HEK293 (cell line): ENCODE measurements at regions not wholly inside any gene's neighbourhood (a gene's known extent, or its start where the extent isn't known, plus 50 kb on each side); places are given as distances from the start of the nearest gene placed in this dataset.
A peak's percentile ranks its signal among the peaks of the same experiment; 100 is the strongest.

Source experiments
- CTCF ChIA-PET: fragments of 350-600 bp; formaldehyde crosslinking; extraction: SDS; loops from one replicate; lab custom pipeline; 2021; ENCODE audit warnings: antibody characterized with exemption; lab: Yijun Ruan, JAX
- POLR2A ChIA-PET: fragments of 300-600 bp; formaldehyde crosslinking; extraction: SDS; loops from one replicate; lab custom pipeline; 2020; ENCODE audit warnings: antibody characterized with exemption, inconsistent platforms; lab: Yijun Ruan, JAX
- H3K27ac ChIP-seq: fragments of 200-500 bp; sonication (Bioruptor generic); 2 replicates; pipeline ENCODE4 v1.5.1; 2014; ENCODE audit warnings: low read depth, low read length, control low read depth, inconsistent platforms; ENCODE audit errors: extremely low read depth
- H3K36me3 ChIP-seq, 2 experiments: fragments of 200-500 bp in 1 of 2; sonication (Bioruptor generic) in 1 of 2; 1 replicate in 1 of 2; 2 replicates in 1 of 2; pipeline ENCODE4 v1.5.1; 2014 to 2017; ENCODE audit warnings: inconsistent platforms in 2 of 2, low read length in 2 of 2; ENCODE audit not compliant: control insufficient read depth in 2 of 2, insufficient read depth in 1 of 2
- H3K4me1 ChIP-seq: fragments of 200-500 bp; sonication (Bioruptor generic); 2 replicates; pipeline ENCODE4 v1.5.1; 2014; ENCODE audit warnings: mild to moderate bottlenecking, low read length, inconsistent platforms; ENCODE audit not compliant: control insufficient read depth, insufficient read depth
- H3K4me3 ChIP-seq: 2 replicates; pipeline ENCODE4 v1.5.1; 2011; ENCODE audit warnings: low read depth, mild to moderate bottlenecking, control low read depth, low read length, moderate library complexity
- H3K9me3 ChIP-seq: fragments of 200-500 bp; sonication (Bioruptor generic); 2 replicates; pipeline ENCODE4 v1.5.1; 2014; ENCODE audit warnings: low read depth, low read length, inconsistent platforms; ENCODE audit not compliant: control insufficient read depth, insufficient read depth
- KLF16 ChIP-seq: fragments of 450-650 bp; formaldehyde crosslinking; IDR thresholded peaks from 2 replicates; pipeline ENCODE4 v1.5.1; 2017; ENCODE audit warnings: missing biosample characterization, missing genetic modification characterization
- MYNN ChIP-seq: fragments of 450-650 bp; formaldehyde crosslinking; IDR thresholded peaks from 2 replicates; pipeline ENCODE4 v1.5.1; 2016; ENCODE audit warnings: missing biosample characterization, missing genetic modification characterization, borderline replicate concordance
- TCF7L2 ChIP-seq: IDR thresholded peaks from 2 replicates; pipeline ENCODE4 v1.6.1; 2011; ENCODE audit warnings: low read depth, mild to moderate bottlenecking, inconsistent platforms, low read length, moderate library complexity, borderline replicate concordance
- YY1 ChIP-seq: fragments of 450-650 bp; formaldehyde crosslinking; IDR thresholded peaks from 2 replicates; pipeline ENCODE4 v1.5.1; 2018; ENCODE audit warnings: missing biosample characterization, missing genetic modification characterization
- ZBTB1 ChIP-seq: fragments of 450-650 bp; formaldehyde crosslinking; IDR thresholded peaks from 2 replicates; pipeline ENCODE4 v1.5.1; 2016; ENCODE audit warnings: missing biosample characterization, missing genetic modification characterization
- ZBTB11 ChIP-seq: fragments of 450-650 bp; formaldehyde crosslinking; conservative IDR thresholded peaks from 2 replicates; pipeline ENCODE4 v1.5.1; 2016; ENCODE audit warnings: low read depth, missing biosample characterization, missing genetic modification characterization
- ZBTB48 ChIP-seq: fragments of 450-650 bp; formaldehyde crosslinking; IDR thresholded peaks from 2 replicates; pipeline ENCODE4 v1.5.1; 2016; ENCODE audit warnings: missing biosample characterization, missing genetic modification characterization
- ZFHX2 ChIP-seq: fragments of 450-650 bp; formaldehyde crosslinking; conservative IDR thresholded peaks from 2 replicates; pipeline ENCODE4 v1.5.1; 2016; ENCODE audit warnings: missing biosample characterization, missing genetic modification characterization
- ZFP41 ChIP-seq: fragments of 450-650 bp; formaldehyde crosslinking; IDR thresholded peaks from 2 replicates; pipeline ENCODE4 v1.5.1; 2016; ENCODE audit warnings: missing biosample characterization, missing genetic modification characterization, borderline replicate concordance
- ZNF146 ChIP-seq: fragments of 450-650 bp; formaldehyde crosslinking; IDR thresholded peaks from 2 replicates; pipeline ENCODE4 v1.5.1; 2016; ENCODE audit warnings: missing biosample characterization, missing genetic modification characterization
- ZNF2 ChIP-seq: fragments of 450-650 bp; formaldehyde crosslinking; IDR thresholded peaks from 2 replicates; pipeline ENCODE4 v1.5.1; 2016; ENCODE audit warnings: missing biosample characterization, missing genetic modification characterization
- ZNF211 ChIP-seq: fragments of 450-650 bp; formaldehyde crosslinking; IDR thresholded peaks from 2 replicates; pipeline ENCODE4 v1.5.1; 2016; ENCODE audit warnings: low read depth, missing biosample characterization, missing genetic modification characterization
- ZNF223 ChIP-seq: fragments of 450-650 bp; formaldehyde crosslinking; IDR thresholded peaks from 2 replicates; pipeline ENCODE4 v1.5.1; 2016; ENCODE audit warnings: missing biosample characterization, missing genetic modification characterization
- ZNF23 ChIP-seq: fragments of 450-650 bp; formaldehyde crosslinking; IDR thresholded peaks from 2 replicates; pipeline ENCODE4 v1.5.1; 2016; ENCODE audit warnings: missing biosample characterization, missing genetic modification characterization, borderline replicate concordance
- ZNF26 ChIP-seq: fragments of 450-650 bp; formaldehyde crosslinking; IDR thresholded peaks from 2 replicates; pipeline ENCODE4 v1.5.1; 2016; ENCODE audit warnings: missing biosample characterization, missing genetic modification characterization
- ZNF302 ChIP-seq: fragments of 450-650 bp; formaldehyde crosslinking; IDR thresholded peaks from 2 replicates; pipeline ENCODE4 v1.5.1; 2016; ENCODE audit warnings: missing biosample characterization, missing genetic modification characterization, low read depth
- ZNF394 ChIP-seq: fragments of 450-650 bp; formaldehyde crosslinking; IDR thresholded peaks from 2 replicates; pipeline ENCODE4 v1.5.1; 2016; ENCODE audit warnings: missing biosample characterization, missing genetic modification characterization, mild to moderate bottlenecking, moderate library complexity, borderline replicate concordance
- ZNF521 ChIP-seq: fragments of 450-650 bp; formaldehyde crosslinking; IDR thresholded peaks from 2 replicates; pipeline ENCODE4 v1.5.1; 2017; ENCODE audit warnings: missing biosample characterization, mild to moderate bottlenecking, missing genetic modification characterization
- ZNF530 ChIP-seq: fragments of 450-650 bp; formaldehyde crosslinking; IDR thresholded peaks from 2 replicates; pipeline ENCODE4 v1.5.1; 2016; ENCODE audit warnings: low read depth, missing biosample characterization, missing genetic modification characterization
- ZNF561 ChIP-seq: fragments of 450-650 bp; IDR thresholded peaks from 2 replicates; pipeline ENCODE4 v1.5.1; 2018; ENCODE audit warnings: missing biosample characterization, missing genetic modification characterization, borderline replicate concordance
- ZNF585B ChIP-seq: fragments of 450-650 bp; formaldehyde crosslinking; IDR thresholded peaks from 2 replicates; pipeline ENCODE4 v1.5.1; 2016; ENCODE audit warnings: missing biosample characterization, missing genetic modification characterization
- ZNF600 ChIP-seq: fragments of 450-650 bp; formaldehyde crosslinking; IDR thresholded peaks from 2 replicates; pipeline ENCODE4 v1.5.1; 2016; ENCODE audit warnings: missing biosample characterization, missing genetic modification characterization
- ZNF624 ChIP-seq: fragments of 450-650 bp; formaldehyde crosslinking; IDR thresholded peaks from 2 replicates; pipeline ENCODE4 v1.5.1; 2017; ENCODE audit warnings: missing biosample characterization, missing genetic modification characterization
- ZNF664 ChIP-seq: fragments of 450-650 bp; formaldehyde crosslinking; IDR thresholded peaks from 2 replicates; pipeline ENCODE4 v1.5.1; 2016; ENCODE audit warnings: missing biosample characterization, missing genetic modification characterization
- ZNF747 ChIP-seq: fragments of 450-650 bp; formaldehyde crosslinking; IDR thresholded peaks from 2 replicates; pipeline ENCODE4 v1.5.1; 2016; ENCODE audit warnings: missing biosample characterization, missing genetic modification characterization
- ZNF776 ChIP-seq: fragments of 450-650 bp; formaldehyde crosslinking; IDR thresholded peaks from 2 replicates; pipeline ENCODE4 v1.5.0; 2017; ENCODE audit warnings: missing biosample characterization, missing genetic modification characterization, borderline replicate concordance
- TF ChIP-seq, protein P1 (sequence below): fragments of 450-650 bp; formaldehyde crosslinking; IDR thresholded peaks from 2 replicates; pipeline ENCODE4 v1.5.1; 2016; ENCODE audit warnings: missing biosample characterization, missing genetic modification characterization

DNA sequence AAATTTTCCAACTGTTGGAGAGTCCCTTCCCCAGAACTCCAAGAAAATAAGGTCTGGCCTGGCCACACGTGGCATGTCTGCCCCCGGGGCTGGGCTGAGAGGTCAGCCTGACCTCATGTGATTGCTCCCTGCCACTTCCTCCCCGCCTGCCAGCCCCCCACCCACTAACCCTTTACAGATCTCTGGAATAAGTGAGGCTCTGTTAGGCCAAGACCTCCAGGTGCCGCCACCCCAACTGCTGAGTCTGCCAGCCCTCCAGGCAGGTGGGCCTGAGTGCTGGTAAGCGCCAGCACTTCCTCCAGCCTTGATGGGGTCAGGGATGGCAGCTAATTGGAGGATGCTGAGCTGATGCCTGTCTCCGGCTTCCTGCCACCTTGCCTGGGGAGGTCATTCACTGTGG lies 658.4 kb downstream of the MED13L start:
- CTCF ChIA-PET, result no interaction called here
- TF ChIP-seq YY1 (tag by site-specific recombination), result no peak
- TF ChIP-seq ZNF23 (tag by site-specific recombination), result no peak
- TF ChIP-seq ZNF600 (tag by site-specific recombination), result no peak
- no peak for TF ChIP-seq ZNF394 (tag by site-specific recombination)
- no peak for TF ChIP-seq ZFHX2 (tag by site-specific recombination)
- TF ChIP-seq ZNF2 (tag by site-specific recombination), result no peak
- TF ChIP-seq ZNF302, result no peak
- no peak for TF ChIP-seq ZNF530 (tag by site-specific recombination)
- no peak for TF ChIP-seq ZNF776 (tag by site-specific recombination)
- TF ChIP-seq KLF16 (tag by site-specific recombination), result no peak
- no peak for TF ChIP-seq ZNF211 (tag by site-specific recombination)
- TF ChIP-seq ZNF26, result no peak
- TF ChIP-seq ZBTB1 (tag by site-specific recombination), result no peak
- TF ChIP-seq ZNF585B (tag by site-specific recombination), result no peak
- TF ChIP-seq, protein P1, sequence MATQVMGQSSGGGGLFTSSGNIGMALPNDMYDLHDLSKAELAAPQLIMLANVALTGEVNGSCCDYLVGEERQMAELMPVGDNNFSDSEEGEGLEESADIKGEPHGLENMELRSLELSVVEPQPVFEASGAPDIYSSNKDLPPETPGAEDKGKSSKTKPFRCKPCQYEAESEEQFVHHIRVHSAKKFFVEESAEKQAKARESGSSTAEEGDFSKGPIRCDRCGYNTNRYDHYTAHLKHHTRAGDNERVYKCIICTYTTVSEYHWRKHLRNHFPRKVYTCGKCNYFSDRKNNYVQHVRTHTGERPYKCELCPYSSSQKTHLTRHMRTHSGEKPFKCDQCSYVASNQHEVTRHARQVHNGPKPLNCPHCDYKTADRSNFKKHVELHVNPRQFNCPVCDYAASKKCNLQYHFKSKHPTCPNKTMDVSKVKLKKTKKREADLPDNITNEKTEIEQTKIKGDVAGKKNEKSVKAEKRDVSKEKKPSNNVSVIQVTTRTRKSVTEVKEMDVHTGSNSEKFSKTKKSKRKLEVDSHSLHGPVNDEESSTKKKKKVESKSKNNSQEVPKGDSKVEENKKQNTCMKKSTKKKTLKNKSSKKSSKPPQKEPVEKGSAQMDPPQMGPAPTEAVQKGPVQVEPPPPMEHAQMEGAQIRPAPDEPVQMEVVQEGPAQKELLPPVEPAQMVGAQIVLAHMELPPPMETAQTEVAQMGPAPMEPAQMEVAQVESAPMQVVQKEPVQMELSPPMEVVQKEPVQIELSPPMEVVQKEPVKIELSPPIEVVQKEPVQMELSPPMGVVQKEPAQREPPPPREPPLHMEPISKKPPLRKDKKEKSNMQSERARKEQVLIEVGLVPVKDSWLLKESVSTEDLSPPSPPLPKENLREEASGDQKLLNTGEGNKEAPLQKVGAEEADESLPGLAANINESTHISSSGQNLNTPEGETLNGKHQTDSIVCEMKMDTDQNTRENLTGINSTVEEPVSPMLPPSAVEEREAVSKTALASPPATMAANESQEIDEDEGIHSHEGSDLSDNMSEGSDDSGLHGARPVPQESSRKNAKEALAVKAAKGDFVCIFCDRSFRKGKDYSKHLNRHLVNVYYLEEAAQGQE, result no peak
- no peak for TF ChIP-seq ZNF747 (tag by site-specific recombination)
- no peak for TF ChIP-seq ZNF561 (tag by site-specific recombination)
- TF ChIP-seq ZNF664 (tag by site-specific recombination), result no peak
- no peaks in the 10 kb centered on the region for H3K4me1 ChIP-seq
- H3K9me3 ChIP-seq, result no peaks in the 10 kb centered on the region
- POLR2A ChIA-PET, result no interaction called here
- no peak overlapping the region for H3K27ac ChIP-seq
- no peak overlapping the region for H3K4me3 ChIP-seq
- H3K36me3 ChIP-seq, result no peaks in the 10 kb centered on the region

GRCh38 chr12:115618105-115618504 lies 659.4 kb downstream of the MED13L start:
- TF ChIP-seq MYNN (no peak), ZNF146 (tag by site-specific recombination) (peak; percentile 73; the same call in 1 of the 2 replicates), ZNF521 (tag by site-specific recombination) (no peak), ZFP41 (tag by site-specific recombination) (no peak), ZBTB11 (tag by site-specific recombination) (no peak), ZNF223 (no peak), ZNF624 (tag by site-specific recombination) (no peak), ZBTB48 (no peak), TCF7L2 (no peak)
- ChIA-PET POLR2A (no interaction called here), CTCF (no interaction called here)
- H3K4me1 ChIP-seq, result no peaks in the 10 kb centered on the region
- H3K36me3 ChIP-seq, result no peaks in the 10 kb centered on the region
- no peak overlapping the region for H3K4me3 ChIP-seq
- no peak overlapping the region for H3K27ac ChIP-seq
- H3K9me3 ChIP-seq, result no peaks in the 10 kb centered on the region
